ENCODE measurements at regions not wholly inside any gene's neighbourhood (a gene's known extent, or its start where the extent isn't known, plus 50 kb on each side); places are given as distances from the start of the nearest gene placed in this dataset.
"Not testable (repeated sequence)": the region's sequence is repeated elsewhere in the genome, so short reads cannot be mapped to it uniquely, and the experiment has no call there.

DNA sequence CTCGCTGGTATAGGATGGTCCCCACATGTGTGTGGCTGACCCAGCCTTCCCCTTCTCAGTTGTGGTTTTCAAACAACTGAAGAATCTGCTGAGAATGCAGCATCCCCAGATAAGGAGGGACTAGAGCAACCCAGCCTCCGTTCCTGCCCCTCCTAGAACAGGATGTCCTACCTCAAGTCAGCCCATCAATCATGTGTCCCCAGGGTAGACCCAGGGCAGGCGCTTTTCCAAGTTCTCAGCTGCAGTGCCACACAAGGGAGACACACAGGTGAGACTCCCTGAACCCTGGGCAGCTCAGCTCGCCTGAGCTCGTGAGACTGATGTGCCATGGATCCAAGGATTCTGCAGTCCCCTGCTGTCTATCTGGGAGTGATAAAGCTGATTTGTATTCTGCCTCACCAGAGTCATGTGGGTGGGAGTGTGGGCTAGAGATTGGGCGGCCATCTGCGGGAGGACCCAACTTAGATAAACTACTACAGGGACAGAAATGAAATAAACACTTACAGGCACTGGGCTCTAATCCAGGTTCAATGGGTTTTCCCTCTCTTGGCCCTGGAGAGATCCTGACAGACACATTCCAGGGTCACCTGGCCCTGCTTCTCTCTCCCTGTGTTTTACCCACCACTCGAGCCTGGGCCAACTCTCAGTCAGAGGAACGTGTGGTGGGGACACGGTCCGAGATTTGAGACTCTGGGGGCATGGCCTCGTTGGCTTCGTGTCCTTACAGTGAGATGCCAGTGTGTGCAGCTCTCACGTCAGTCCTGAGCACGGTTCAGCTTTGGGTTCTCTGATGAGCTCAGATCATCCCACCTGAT lies 303.5 kb upstream of the SFSWAP start:
- no peak for DNase-seq (ENCODE audit: low read depth in 1 of 2, low spot score in 1 of 2)
- H3K27me3 ChIP-seq (ENCODE audit: insufficient read depth, poor library complexity, severe bottlenecking) = no peaks in the 10 kb centered on the region
- TF ChIP-seq GABPA (IDR thresholded peaks at IDR 0.05; ENCODE audit: low read depth) = no peak
- H3K27ac ChIP-seq (replicated peaks) = no peak overlapping the region
- no peak overlapping the region for H3K4me3 ChIP-seq (replicated peaks; ENCODE audit: insufficient read depth, low read length)

DNA sequence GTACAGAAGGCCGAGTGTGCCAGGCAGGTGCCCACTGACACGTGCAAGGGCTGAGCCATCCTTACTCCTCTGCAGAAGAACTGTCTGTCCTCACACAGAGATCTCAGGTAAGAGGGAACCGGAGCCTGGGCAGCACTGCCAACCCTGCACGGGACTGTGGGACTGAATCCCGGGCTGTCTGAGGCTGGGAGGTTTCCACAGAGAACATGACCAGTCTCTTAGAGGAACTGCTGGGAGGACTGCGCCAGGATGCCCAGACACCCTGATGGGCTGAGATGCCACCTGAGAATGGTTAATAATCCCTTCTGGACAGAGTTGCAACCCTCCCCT lies 302.9 kb upstream of the SFSWAP start:
- no peak overlapping the region for H3K4me3 ChIP-seq (replicated peaks; ENCODE audit: insufficient read depth, low read length)
- TF ChIP-seq CTCF (IDR thresholded peaks at IDR 0.05; ENCODE audit: insufficient read depth, low read length) (no peak), GABPA (IDR thresholded peaks at IDR 0.05; ENCODE audit: low read depth) (no peak), SPI1 (IDR thresholded peaks at IDR 0.05; ENCODE audit: borderline replicate concordance, low read depth) (no peak), POLR2AphosphoS5 (IDR thresholded peaks at IDR 0.05; ENCODE audit: low read depth) (no peak)
- TF ChIP-seq, protein P1, sequence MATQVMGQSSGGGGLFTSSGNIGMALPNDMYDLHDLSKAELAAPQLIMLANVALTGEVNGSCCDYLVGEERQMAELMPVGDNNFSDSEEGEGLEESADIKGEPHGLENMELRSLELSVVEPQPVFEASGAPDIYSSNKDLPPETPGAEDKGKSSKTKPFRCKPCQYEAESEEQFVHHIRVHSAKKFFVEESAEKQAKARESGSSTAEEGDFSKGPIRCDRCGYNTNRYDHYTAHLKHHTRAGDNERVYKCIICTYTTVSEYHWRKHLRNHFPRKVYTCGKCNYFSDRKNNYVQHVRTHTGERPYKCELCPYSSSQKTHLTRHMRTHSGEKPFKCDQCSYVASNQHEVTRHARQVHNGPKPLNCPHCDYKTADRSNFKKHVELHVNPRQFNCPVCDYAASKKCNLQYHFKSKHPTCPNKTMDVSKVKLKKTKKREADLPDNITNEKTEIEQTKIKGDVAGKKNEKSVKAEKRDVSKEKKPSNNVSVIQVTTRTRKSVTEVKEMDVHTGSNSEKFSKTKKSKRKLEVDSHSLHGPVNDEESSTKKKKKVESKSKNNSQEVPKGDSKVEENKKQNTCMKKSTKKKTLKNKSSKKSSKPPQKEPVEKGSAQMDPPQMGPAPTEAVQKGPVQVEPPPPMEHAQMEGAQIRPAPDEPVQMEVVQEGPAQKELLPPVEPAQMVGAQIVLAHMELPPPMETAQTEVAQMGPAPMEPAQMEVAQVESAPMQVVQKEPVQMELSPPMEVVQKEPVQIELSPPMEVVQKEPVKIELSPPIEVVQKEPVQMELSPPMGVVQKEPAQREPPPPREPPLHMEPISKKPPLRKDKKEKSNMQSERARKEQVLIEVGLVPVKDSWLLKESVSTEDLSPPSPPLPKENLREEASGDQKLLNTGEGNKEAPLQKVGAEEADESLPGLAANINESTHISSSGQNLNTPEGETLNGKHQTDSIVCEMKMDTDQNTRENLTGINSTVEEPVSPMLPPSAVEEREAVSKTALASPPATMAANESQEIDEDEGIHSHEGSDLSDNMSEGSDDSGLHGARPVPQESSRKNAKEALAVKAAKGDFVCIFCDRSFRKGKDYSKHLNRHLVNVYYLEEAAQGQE (IDR thresholded peaks at IDR 0.05; ENCODE audit: insufficient replicate concordance, low read depth) = no peak
- no peak for DNase-seq (ENCODE audit: low read depth in 1 of 2, low spot score in 1 of 2)

GRCh38 chr12:131408484-131408883 lies 302.4 kb upstream of the SFSWAP start:
- no peak for DNase-seq (ENCODE audit: low read depth in 1 of 2, low spot score in 1 of 2)
- Histone ChIP-seq H3K27ac (replicated peaks) (no peak overlapping the region), H3K4me3 (replicated peaks; ENCODE audit: insufficient read depth, low read length) (no peak overlapping the region), H3K27me3 (ENCODE audit: insufficient read depth, poor library complexity, severe bottlenecking) (no peaks in the 10 kb centered on the region)
- TF ChIP-seq SPI1 (IDR thresholded peaks at IDR 0.05; ENCODE audit: borderline replicate concordance, low read depth) (no peak), POLR2AphosphoS5 (IDR thresholded peaks at IDR 0.05; ENCODE audit: low read depth) (no peak), CTCF (IDR thresholded peaks at IDR 0.05; ENCODE audit: insufficient read depth, low read length) (no peak), GABPA (IDR thresholded peaks at IDR 0.05; ENCODE audit: low read depth) (no peak)
- TF ChIP-seq, protein P1 (IDR thresholded peaks at IDR 0.05; ENCODE audit: insufficient replicate concordance, low read depth) = no peak

More for the DNA sequence above, 302.9 kb upstream of the SFSWAP start:
- no peaks in the 10 kb centered on the region for H3K27me3 ChIP-seq (ENCODE audit: insufficient read depth, poor library complexity, severe bottlenecking)
- H3K27ac ChIP-seq (replicated peaks) = no peak overlapping the region

DNA sequence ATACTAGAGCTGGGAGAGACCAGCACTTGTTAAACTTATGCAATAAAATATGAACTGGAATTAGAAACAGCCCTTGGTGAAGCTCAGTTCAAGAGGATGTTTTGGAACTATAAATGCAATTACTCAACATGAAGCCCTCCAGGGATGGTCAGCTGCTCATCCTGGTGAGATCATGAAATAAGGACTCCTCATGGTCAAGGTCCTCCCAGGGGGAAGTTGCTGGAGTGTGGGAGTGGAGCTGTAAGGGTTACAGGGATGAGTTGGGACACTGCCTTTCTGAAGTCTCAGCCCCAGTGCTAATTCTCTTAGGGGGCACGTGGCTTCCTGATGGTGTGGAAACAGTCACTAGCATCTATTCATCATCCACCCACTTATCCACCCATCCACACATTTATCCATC lies 301.7 kb upstream of the SFSWAP start:
- no peak for DNase-seq (ENCODE audit: low read depth in 1 of 2, low spot score in 1 of 2)
- Histone ChIP-seq H3K27me3 (ENCODE audit: insufficient read depth, poor library complexity, severe bottlenecking) (no peaks in the 10 kb centered on the region), H3K27ac (replicated peaks) (no peak overlapping the region), H3K4me3 (replicated peaks; ENCODE audit: insufficient read depth, low read length) (no peak overlapping the region)
- TF ChIP-seq, protein P1 (IDR thresholded peaks at IDR 0.05; ENCODE audit: insufficient replicate concordance, low read depth) = no peak
- TF ChIP-seq CTCF (IDR thresholded peaks at IDR 0.05; ENCODE audit: insufficient read depth, low read length) (no peak), POLR2AphosphoS5 (IDR thresholded peaks at IDR 0.05; ENCODE audit: low read depth) (no peak), GABPA (IDR thresholded peaks at IDR 0.05; ENCODE audit: low read depth) (no peak)

DNA sequence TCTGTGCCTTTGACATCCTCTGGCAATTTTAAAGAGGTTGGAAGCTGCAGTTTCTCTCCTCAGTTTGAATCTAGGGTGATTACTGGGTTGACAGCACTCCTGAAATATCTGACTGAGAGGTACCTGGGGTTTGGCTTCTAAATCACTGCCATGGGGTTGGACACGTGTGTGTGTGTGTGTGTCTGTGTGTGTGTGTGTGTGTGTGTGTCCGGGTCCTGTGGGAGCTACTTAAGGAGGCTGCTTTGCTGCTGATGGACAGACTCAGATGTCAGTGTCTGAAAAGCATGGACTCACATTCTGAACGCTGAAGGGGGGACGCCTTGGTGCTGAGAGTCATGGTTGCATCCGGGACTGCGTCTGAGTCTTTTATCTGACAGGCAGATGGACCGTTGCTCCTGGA lies 299.1 kb upstream of the SFSWAP start:
- not testable (repeated sequence) for H3K27ac ChIP-seq (replicated peaks); H3K27me3 ChIP-seq (ENCODE audit: insufficient read depth, poor library complexity, severe bottlenecking); H3K4me3 ChIP-seq (replicated peaks; ENCODE audit: insufficient read depth, low read length); DNase-seq (ENCODE audit: low read depth in 1 of 2, low spot score in 1 of 2)
